Fibroblast of the aortic adventitia (primary cell): ENCODE measurements at regions not wholly inside any gene's neighbourhood (a gene's known extent, or its start where the extent isn't known, plus 50 kb on each side); places are given as distances from the start of the nearest gene placed in this dataset.
A peak's percentile ranks its signal among the peaks of the same experiment; 100 is the strongest.

Experiments used
- DNase-seq: peaks from one replicate; pipeline ENCODE4 v3.0.0-alpha.2; 2010; ENCODE audit warnings: low read depth
- H3K4me3 ChIP-seq: 2 replicates; pipeline ENCODE4 v1.5.1; 2011; ENCODE audit warnings: low read depth, mild to moderate bottlenecking, control low read depth, low read length, moderate library complexity
- TF ChIP-seq, protein P1 (sequence below): IDR thresholded peaks from 2 replicates; pipeline ENCODE4 v1.5.1; 2011; ENCODE audit warnings: mild to moderate bottlenecking, low read length, control low read depth, inconsistent platforms; ENCODE audit not compliant: insufficient read depth

DNA sequence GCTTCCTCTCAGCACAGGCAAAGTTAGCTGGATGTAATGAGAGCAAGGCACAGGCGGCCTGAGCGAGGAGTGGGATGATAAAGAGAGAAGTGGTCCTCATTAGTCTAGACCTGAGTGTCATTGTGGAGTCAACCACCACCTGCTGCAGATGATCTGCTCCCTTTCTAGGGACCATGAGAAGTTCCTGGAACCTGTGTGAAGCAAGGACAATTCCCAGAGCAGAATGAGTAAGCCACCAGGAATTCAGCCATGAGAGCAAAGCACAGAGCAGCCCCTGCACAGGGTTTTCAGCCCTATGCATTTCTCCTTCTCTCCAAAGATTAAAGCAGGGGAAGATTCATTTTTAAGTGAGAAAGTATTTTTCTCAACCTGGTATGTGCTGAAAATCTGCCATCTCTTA, 146.8 kb upstream of the SPEF2 start:
- H3K4me3 ChIP-seq = no peak overlapping the region
- DNase-seq = peak; percentile 25
- TF ChIP-seq, protein P1, sequence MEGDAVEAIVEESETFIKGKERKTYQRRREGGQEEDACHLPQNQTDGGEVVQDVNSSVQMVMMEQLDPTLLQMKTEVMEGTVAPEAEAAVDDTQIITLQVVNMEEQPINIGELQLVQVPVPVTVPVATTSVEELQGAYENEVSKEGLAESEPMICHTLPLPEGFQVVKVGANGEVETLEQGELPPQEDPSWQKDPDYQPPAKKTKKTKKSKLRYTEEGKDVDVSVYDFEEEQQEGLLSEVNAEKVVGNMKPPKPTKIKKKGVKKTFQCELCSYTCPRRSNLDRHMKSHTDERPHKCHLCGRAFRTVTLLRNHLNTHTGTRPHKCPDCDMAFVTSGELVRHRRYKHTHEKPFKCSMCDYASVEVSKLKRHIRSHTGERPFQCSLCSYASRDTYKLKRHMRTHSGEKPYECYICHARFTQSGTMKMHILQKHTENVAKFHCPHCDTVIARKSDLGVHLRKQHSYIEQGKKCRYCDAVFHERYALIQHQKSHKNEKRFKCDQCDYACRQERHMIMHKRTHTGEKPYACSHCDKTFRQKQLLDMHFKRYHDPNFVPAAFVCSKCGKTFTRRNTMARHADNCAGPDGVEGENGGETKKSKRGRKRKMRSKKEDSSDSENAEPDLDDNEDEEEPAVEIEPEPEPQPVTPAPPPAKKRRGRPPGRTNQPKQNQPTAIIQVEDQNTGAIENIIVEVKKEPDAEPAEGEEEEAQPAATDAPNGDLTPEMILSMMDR = no peak

DNA sequence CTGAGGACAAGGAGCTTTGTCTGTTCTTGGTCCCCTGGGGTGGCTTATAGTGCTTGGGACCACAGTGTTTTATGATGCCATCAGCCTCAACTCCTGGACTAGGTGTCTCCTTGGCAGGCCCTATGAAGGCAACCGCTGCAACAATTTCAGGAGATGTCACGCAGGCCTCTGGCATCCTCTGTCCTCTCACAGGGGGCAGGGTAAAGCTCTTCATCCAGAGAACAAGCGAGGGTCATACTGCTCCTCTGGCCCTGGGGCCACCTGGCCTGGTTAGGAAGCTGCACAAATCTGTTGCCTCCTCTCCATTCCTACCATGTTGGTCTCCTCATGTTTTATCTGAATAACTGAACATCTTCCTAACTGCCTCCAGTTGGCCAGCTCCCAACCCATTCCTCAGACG, 148.9 kb upstream of the SPEF2 start:
- TF ChIP-seq, protein P1 = no peak
- DNase-seq = no peak
- H3K4me3 ChIP-seq = no peak overlapping the region

DNA sequence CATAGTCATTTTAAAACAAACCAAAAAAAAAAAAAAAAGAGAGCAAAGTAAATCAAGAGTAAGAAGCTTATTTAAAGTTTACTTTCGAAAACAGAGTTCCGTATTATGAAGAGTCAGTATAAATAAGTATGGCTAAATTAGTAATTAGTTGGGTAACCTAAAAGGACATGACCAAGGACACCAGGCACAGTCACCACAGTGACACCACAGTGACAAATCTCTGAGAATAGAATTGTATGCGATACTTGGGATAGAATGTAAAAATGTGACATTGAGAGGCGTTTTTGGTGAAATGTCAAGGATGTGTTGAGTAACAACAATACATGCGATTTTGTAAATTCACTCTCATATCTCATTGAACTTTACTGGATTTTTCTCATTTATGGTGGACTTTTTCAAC, 150.9 kb upstream of the SPEF2 start:
- no peak for DNase-seq
- no peak overlapping the region for H3K4me3 ChIP-seq
- TF ChIP-seq, protein P1 = no peak

DNA sequence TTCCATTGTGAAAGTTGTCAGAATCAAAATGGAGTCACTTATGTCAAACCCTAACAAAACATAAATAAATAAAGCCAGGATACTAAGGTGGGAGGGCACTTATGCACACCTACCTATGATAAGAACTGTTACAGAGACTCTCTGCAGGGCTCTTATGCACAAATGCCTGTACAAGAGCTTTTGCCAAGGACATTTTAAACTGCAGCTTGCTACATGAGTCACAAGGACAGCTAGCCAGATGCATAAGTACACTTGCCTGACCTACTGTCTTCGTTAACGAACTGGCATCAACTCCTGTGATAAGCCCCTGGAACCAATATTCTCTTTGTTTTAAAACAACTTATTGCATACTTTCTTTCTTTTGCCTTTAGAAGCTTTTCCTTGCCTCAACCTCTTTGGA, 152.9 kb upstream of the SPEF2 start:
- DNase-seq = no peak
- no peak overlapping the region for H3K4me3 ChIP-seq
- TF ChIP-seq, protein P1 = no peak

DNA sequence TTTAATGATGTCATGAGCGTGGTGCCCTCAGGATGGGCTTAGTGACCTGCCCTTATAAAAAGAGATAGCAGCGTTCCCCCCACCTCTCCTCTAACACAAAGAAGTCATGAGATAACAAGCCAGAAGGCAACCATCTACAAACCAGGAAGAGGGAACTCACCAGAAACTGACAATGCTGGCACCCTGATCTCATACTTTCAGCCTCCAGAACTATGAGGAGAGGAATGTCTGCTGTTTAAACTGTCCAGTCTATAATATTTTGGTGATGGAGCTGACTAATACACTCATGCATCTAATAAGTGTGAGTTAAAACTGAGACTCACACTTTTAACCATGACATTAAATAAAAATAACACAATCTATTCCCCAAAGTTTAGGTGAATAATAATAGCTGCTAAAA, 156.1 kb upstream of the SPEF2 start:
- TF ChIP-seq, protein P1 = no peak

DNA sequence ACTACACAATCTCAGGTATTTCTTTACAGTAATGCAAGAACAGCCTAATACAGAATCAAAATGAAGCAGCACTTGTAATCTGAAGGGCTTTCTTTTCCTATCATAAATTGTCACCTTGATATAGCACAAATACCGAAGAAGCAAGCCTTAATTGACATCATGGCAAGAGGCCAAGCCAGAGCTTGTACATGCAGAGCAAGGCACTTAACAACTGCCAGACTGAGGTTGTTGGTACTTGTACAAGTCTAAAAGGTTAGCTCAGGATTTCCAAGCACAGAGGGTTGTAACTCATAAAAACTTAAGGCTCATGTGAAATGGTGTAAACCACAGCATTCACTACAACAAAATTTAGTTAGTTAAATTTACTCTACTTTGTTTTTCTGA, 158.8 kb upstream of the SPEF2 start:
- H3K4me3 ChIP-seq = no peak overlapping the region
- TF ChIP-seq, protein P1 = no peak
- no peak for DNase-seq

More for the DNA sequence above, 156.1 kb upstream of the SPEF2 start:
- no peak for DNase-seq
- H3K4me3 ChIP-seq = no peak overlapping the region
